ENCODE measurements at regions not wholly inside any gene's neighbourhood (a gene's known extent, or its start where the extent isn't known, plus 50 kb on each side); places are given as distances from the start of the nearest gene placed in this dataset.

DNA sequence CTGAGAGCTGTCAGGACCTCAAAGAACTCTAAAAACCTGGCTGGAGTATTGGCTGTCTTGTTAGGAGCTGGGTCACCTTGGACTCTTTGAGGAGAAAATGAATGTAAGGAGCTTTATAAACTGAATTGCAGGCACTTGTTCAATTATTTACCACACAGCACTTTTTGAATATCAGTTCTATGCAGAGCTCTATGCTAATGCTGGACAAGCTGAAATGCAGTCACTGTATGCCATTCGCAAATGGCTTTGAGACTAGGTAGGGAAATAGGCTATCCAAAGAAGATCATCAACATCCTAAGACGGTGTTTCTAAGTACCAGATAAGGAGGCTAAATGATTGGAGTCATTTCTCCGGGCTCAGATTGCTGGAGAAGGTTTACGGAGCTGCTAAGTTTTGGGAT lies 333.5 kb downstream of the SIPA1L2 start:
- H3K36me3 Mint-ChIP-seq (ENCODE audit: insufficient read depth, unreplicated experiment), result no peaks in the 10 kb centered on the region
- H3K27me3 Mint-ChIP-seq (ENCODE audit: insufficient read depth, unreplicated experiment), result peaks cover 2% of the 10 kb centered on the region
- CTCF ChIA-PET, result no interaction called here
- no peak overlapping the region for H3K27ac Mint-ChIP-seq (ENCODE audit: unreplicated experiment)
- H3K4me1 ChIP-seq, result no peaks in the 10 kb centered on the region
- H3K27me3 ChIP-seq (replicated peaks; ENCODE audit: control insufficient read depth, insufficient read depth, low read length), result no peaks in the 10 kb centered on the region; the same call in 1 of the 2 replicates
- H3K4me1 Mint-ChIP-seq (ENCODE audit: low read depth, unreplicated experiment), result no peaks in the 10 kb centered on the region
- no peaks in the 10 kb centered on the region for H3K9me3 ChIP-seq
- POLR2A ChIA-PET, result no interaction called here
- DNase-seq, result no peak
- no TSS peak for BruUV-seq (replicated peaks)
- H3K4me3 ChIP-seq (ENCODE audit: low read depth, low read length), result no peak overlapping the region
- no peak overlapping the region for H3K4me3 Mint-ChIP-seq (ENCODE audit: unreplicated experiment)
- intact Hi-C loops (cut with micrococcal nuclease; ENCODE audit: unreplicated experiment), result no loop called here
- no peaks in the 10 kb centered on the region for H3K9me3 Mint-ChIP-seq (ENCODE audit: unreplicated experiment)
- H3K36me3 ChIP-seq (ENCODE audit: control insufficient read depth, insufficient read depth, low read length), result no peaks in the 10 kb centered on the region
- TF ChIP-seq, protein P1, sequence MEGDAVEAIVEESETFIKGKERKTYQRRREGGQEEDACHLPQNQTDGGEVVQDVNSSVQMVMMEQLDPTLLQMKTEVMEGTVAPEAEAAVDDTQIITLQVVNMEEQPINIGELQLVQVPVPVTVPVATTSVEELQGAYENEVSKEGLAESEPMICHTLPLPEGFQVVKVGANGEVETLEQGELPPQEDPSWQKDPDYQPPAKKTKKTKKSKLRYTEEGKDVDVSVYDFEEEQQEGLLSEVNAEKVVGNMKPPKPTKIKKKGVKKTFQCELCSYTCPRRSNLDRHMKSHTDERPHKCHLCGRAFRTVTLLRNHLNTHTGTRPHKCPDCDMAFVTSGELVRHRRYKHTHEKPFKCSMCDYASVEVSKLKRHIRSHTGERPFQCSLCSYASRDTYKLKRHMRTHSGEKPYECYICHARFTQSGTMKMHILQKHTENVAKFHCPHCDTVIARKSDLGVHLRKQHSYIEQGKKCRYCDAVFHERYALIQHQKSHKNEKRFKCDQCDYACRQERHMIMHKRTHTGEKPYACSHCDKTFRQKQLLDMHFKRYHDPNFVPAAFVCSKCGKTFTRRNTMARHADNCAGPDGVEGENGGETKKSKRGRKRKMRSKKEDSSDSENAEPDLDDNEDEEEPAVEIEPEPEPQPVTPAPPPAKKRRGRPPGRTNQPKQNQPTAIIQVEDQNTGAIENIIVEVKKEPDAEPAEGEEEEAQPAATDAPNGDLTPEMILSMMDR (IDR thresholded peaks at IDR 0.05; ENCODE audit: insufficient read depth in 1 of 2, low read depth in 1 of 2, low read length in 1 of 2, severe bottlenecking in 1 of 2, unreplicated experiment in 1 of 2), result no peak

DNA sequence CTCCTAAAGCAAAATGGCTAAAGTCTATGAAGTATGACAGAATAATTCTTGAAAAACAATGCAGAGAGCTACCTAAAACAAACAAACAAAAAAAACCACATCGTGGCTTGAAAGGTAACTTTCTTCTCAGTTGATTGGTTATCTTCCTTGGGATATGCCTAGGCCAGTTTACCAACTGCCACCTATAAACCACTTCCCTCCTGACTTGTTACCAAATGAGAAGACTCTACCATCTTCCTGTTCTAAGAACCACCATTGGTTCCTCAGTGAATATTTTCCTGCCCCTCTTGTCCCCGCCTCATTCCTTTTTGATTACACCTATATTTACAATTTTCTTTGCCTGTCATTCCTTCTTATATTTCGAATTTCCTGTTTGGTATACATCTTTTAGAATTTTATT lies 336.6 kb downstream of the SIPA1L2 start:
- Histone ChIP-seq H3K4me1 (no peaks in the 10 kb centered on the region), H3K27me3 (replicated peaks; ENCODE audit: control insufficient read depth, insufficient read depth, low read length) (no peaks in the 10 kb centered on the region), H3K36me3 (ENCODE audit: control insufficient read depth, insufficient read depth, low read length) (no peaks in the 10 kb centered on the region), H3K9me3 (no peaks in the 10 kb centered on the region), H3K4me3 (ENCODE audit: low read depth, low read length) (no peak overlapping the region)
- peaks cover under 1% of the 10 kb centered on the region for H3K27me3 Mint-ChIP-seq (ENCODE audit: insufficient read depth, unreplicated experiment)
- BruUV-seq (replicated peaks), result no TSS peak
- H3K36me3 Mint-ChIP-seq (ENCODE audit: insufficient read depth, unreplicated experiment), result no peaks in the 10 kb centered on the region
- no peak overlapping the region for H3K27ac Mint-ChIP-seq (ENCODE audit: unreplicated experiment)
- CTCF ChIA-PET, result interaction anchor here (0.6 kb wide), 1 partner anchor 34 kb away, joined by 3 read pairs; no protein-coding TSS in a partner anchor
- TF ChIP-seq, protein P1 (IDR thresholded peaks at IDR 0.05; ENCODE audit: insufficient read depth in 1 of 2, low read depth in 1 of 2, low read length in 1 of 2, severe bottlenecking in 1 of 2, unreplicated experiment in 1 of 2), result no peak
- H3K4me3 Mint-ChIP-seq (ENCODE audit: unreplicated experiment), result no peak overlapping the region
- DNase-seq, result no peak
- POLR2A ChIA-PET, result no interaction called here
- H3K4me1 Mint-ChIP-seq (ENCODE audit: low read depth, unreplicated experiment), result no peaks in the 10 kb centered on the region
- intact Hi-C loops (cut with micrococcal nuclease; ENCODE audit: unreplicated experiment), result no loop called here
- H3K9me3 Mint-ChIP-seq (ENCODE audit: unreplicated experiment), result no peaks in the 10 kb centered on the region

DNA sequence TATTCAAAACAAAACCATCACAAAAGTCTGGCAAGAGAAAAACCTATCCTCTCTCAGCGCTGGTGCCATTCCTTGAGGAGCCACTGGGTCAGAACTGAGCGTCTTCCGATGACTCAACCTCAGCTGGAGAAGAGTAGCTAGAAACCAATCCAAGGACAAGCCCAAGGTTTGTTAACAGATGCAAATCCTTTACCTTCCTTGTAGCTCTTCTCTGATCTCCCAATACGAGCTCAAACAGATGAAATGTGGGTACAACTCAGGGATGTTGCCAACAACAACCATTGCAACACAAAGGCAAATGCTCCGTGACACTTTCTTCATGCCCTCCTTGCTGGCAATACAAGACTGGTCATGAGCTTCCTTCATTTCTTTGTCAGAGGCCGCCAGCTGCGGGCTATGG lies 337.1 kb downstream of the SIPA1L2 start:
- ChIA-PET POLR2A (no interaction called here), CTCF (interaction anchor here (0.6 kb wide), 1 partner anchor 33 kb away, joined by 3 read pairs; no protein-coding TSS in a partner anchor)
- Mint-ChIP-seq H3K27me3 (ENCODE audit: insufficient read depth, unreplicated experiment) (no peaks in the 10 kb centered on the region), H3K4me1 (ENCODE audit: low read depth, unreplicated experiment) (no peaks in the 10 kb centered on the region), H3K27ac (ENCODE audit: unreplicated experiment) (no peak overlapping the region), H3K4me3 (ENCODE audit: unreplicated experiment) (no peak overlapping the region), H3K9me3 (ENCODE audit: unreplicated experiment) (no peaks in the 10 kb centered on the region), H3K36me3 (ENCODE audit: insufficient read depth, unreplicated experiment) (no peaks in the 10 kb centered on the region)
- Histone ChIP-seq H3K4me3 (ENCODE audit: low read depth, low read length) (no peak overlapping the region), H3K36me3 (ENCODE audit: control insufficient read depth, insufficient read depth, low read length) (no peaks in the 10 kb centered on the region), H3K4me1 (no peaks in the 10 kb centered on the region), H3K27me3 (replicated peaks; ENCODE audit: control insufficient read depth, insufficient read depth, low read length) (no peaks in the 10 kb centered on the region), H3K9me3 (no peaks in the 10 kb centered on the region)
- no peak for DNase-seq
- BruUV-seq (replicated peaks), result no TSS peak
- TF ChIP-seq, protein P1 (IDR thresholded peaks at IDR 0.05; ENCODE audit: insufficient read depth in 1 of 2, low read depth in 1 of 2, low read length in 1 of 2, severe bottlenecking in 1 of 2, unreplicated experiment in 1 of 2), result no peak
- intact Hi-C loops (cut with micrococcal nuclease; ENCODE audit: unreplicated experiment), result no loop called here
